ENCODE measurements at regions not wholly inside any gene's neighbourhood (a gene's known extent, or its start where the extent isn't known, plus 50 kb on each side); places are given as distances from the start of the nearest gene placed in this dataset.
"Not testable (repeated sequence)": the region's sequence is repeated elsewhere in the genome, so short reads cannot be mapped to it uniquely, and the experiment has no call there.

DNA sequence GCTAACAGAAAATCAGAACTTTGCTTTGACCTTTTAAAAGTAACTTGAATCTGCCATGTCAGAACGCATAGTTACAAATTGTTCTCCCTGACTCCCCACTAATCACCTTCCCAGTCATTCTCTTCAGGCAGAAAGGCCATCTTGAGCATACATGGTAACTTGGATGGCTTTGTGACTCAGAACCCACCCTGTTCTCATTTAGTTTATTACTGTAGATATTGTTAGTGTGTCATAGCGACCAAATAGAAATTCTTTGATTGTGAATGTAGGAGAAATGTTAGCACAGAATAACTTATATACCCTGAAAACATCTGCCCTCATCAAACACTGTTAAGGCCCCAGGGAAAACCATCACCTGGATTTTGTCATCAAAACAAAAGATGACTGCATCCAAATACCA, 382.0 kb downstream of the MAGEB5 start:
- DNase-seq (ENCODE audit: low spot score) = no peak

DNA sequence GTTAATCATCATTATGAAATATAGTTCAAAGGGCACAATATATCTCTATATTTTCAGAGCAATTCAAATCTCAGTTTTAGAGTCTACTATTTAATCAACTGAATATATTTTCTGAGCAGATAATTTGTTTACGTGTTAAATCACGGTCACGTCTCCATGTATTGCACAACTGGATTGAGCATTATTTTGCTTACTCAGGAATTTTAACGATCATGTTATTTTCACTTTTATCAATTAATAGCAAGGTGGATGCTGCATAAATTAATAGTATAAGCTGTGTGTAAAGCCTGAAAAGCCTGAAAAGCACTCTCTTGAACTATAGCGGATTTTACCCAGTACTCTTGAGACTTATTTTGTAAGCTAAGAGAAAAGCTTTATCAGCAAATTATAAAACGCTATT, 374.9 kb downstream of the MAGEB5 start:
- no peak for DNase-seq (ENCODE audit: low spot score)

DNA sequence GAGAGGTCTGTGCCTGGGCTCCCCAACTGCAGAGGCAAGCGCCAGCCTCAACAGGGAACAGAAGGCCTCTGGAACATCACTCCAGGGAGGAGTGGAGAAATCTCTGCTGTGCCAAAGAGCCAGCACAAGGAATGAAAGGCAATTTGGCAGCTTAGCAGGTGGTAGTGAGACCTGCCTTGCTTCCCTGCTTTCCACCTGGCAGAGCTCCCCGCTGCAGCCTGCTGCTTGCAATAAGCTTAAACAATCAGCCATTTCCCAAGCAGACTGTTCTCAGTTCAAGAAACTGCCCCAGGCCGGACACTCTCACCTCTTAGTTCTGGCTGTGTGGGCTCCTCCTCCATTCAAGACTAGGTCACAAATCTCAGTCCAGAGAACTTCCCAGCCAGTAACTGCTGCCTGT, 370.6 kb downstream of the MAGEB5 start:
- DNase-seq (ENCODE audit: low spot score) = no peak

DNA sequence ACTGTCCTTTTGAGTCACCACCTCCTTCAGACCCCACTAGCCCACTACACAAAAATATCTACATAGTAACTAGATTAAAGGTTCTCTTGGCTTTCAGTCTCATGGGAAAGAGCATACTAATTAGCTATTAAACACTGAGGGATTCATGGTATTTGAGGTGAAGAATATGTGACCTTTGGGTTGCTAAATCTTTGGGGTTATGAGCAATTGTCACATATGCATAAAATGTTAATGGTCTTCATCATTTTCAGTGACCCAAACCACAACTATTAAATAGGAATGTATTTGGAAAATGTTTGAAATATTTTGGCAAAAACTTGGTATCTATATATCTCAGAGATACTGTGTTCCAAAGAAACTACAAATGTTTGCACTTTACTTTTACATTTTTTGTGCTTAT, 365.1 kb downstream of the MAGEB5 start:
- DNase-seq (ENCODE audit: low spot score) = no peak

DNA sequence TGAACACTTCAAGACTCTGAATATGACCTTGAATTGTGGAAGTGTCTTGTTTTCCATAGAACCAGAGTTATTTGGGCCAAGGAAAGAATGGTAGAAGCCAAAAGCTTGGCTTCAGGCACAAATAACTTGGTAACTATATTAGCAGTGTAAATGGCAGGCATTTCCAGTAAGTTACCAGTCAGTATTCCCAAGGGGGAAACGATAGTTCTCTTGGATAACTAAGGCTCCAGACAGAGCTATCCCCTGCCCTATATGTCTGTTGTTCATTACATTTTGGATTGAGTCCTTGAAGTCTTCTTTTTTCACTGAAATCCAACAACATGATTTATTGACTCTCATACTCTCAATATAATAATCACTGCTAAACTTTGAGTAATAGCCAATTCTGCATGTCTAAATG, 364.1 kb downstream of the MAGEB5 start:
- DNase-seq (ENCODE audit: low spot score) = no peak

DNA sequence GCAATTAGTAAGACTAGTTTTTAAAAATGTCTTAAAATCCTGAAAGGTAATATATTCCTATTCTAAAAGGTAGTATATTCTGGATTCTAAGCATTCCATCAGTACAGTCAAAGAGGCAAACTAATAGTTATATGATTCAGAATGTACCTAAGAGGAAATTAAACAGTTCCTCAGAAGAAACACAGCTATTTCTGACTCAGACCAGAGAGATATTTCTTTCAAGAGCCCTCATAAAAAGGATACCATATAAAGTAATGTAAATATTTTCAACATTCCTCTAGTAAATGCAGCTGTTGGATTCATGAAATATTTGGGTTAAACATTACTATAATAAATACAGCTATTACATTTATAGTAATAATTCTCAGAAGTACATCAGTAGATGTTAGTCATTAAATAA, 358.3 kb downstream of the MAGEB5 start:
- DNase-seq (ENCODE audit: low spot score) = no peak

DNA sequence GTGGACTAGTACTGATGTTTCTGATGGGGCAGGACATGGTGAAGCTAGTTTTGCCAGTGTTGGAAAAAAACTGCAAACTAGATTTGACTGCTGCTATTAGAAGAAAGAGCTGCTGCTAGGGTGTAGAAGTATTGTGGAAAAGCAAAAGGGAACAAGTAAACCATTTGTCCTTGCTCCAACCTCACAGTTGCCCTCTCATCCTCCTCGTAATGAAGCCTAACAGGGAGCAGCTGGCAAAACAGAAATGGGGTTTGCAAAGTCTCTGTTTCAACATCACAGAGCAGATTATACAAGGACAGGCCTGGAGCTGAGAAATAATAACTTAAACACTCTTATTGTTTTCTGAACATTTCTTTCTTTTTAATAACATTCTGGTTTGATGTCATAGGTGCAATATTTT, 346.2 kb downstream of the MAGEB5 start:
- DNase-seq (ENCODE audit: low spot score) = no peak

DNA sequence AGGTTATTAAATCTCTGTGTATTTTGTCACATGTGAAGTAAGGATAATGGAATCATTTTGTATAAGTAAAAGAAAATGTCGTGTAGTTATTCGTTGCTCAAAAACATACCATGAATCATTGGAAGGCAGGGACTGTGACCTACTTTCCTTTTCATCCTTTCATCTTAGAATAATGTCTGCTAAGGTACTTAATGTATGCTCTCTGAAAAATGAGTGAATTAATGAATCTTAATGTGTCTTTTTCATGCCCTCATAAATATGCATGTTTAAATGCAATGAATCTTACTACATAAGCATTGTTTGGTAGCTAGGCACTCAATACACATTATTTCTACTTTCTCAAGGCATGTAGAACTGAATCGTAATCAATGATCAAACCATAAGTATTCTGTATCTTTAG, 343.9 kb downstream of the MAGEB5 start:
- no peak for DNase-seq (ENCODE audit: low spot score)

DNA sequence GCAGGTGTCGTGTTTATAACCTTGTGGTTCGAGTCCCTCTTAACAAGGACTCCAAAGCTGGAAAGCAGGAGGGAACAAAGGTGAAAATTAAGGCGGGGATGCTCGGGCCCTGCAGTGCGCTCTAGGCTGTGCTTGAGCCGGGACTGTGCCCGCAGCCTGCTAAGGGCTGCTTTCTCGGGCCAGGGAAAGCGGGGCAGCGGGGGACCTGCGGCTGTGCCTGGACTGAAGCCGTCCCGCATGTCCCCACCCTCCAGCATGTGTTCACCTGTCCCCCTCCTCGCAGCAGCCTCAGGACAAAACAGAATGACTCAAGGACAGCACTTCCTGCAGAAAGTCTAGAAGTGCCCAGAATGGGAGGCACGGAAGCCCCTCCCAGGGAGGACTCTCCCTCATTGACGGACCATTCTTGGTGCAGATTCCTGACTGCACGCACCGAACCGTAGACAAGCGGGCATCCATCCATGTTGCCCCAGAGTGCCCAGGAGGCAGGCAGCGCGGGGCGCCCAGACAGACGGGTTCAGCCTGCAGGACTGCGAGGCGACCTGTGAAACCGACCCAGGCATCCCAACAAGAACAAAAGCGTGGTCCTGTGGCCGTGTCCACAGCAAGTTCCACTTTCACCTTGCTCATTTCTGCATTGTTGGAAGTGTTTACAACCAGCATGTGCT, 342.9 kb downstream of the MAGEB5 start:
- no peak for DNase-seq (ENCODE audit: low spot score)

DNA sequence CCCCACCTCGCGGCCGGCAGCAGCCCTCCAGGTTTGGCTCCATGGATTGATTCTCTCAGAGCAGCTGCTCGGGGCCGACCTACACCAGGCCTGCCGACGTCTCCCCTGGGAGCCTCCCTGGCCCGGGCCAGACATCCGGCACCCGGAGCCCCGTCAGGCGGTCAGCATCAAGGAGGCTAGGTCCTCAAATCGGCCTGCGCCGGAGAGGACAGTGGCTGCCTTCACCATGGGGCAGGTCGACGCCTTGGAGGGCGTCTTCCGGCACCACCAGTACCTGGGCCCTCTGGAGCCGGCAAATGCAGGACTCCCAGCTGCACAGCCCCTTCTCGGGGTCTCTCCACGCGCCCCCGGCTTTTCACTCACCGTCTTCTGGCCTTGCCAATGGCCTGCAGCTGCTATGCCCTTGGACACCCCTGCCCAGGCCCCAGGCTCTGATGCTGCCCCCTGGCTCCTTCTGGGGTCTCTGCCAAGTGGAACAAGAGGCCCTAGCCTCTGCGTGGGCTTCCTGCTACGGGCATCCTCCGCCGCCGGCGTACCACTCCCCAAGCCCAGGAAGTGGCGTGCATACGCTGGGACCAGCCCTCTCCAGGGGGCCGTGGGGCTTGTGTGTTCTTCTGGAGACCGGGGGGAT, 341.8 kb downstream of the MAGEB5 start:
- DNase-seq (ENCODE audit: low spot score) = no peak

DNA sequence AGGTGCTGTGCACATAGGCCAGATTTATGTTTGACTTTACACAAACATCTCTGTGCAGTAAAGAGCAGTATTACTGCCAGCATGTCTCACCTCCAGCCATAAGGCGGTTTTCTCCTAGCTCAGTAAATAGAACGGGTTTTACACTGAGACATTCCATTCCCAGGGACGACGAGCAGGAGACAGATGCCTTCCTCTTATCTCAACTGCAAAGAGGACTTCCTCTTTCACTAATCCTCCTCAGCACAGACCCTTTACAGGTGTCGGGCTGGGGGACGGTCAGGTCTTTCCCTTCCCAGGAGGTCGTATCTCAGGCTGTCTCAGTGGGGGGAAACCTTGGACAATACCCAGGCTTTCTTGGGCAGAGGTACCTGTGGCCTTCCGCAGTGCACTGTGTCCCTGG, 309.8 kb downstream of the MAGEB5 start:
- not testable (repeated sequence) for DNase-seq (ENCODE audit: low spot score)

DNA sequence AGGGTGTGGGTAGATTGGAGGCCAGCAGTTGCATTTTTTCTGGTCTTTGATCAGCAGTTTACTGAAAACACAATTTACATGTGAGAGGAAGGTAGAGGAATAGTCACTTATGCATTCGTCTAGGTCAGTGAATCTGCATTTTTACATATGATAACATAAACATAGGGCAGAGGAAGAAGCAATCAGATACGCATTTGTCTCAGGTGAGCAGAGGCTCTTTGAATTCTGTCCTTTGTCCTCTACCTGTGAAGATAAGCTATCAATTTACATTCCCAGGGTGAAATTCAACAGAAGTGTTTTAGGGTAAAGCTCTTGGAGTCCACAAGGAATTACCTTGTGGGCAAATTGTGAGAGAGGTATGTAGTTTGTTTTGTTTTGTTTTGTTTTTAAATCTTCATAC, 306.5 kb downstream of the MAGEB5 start:
- DNase-seq (ENCODE audit: low spot score) = no peak

DNA sequence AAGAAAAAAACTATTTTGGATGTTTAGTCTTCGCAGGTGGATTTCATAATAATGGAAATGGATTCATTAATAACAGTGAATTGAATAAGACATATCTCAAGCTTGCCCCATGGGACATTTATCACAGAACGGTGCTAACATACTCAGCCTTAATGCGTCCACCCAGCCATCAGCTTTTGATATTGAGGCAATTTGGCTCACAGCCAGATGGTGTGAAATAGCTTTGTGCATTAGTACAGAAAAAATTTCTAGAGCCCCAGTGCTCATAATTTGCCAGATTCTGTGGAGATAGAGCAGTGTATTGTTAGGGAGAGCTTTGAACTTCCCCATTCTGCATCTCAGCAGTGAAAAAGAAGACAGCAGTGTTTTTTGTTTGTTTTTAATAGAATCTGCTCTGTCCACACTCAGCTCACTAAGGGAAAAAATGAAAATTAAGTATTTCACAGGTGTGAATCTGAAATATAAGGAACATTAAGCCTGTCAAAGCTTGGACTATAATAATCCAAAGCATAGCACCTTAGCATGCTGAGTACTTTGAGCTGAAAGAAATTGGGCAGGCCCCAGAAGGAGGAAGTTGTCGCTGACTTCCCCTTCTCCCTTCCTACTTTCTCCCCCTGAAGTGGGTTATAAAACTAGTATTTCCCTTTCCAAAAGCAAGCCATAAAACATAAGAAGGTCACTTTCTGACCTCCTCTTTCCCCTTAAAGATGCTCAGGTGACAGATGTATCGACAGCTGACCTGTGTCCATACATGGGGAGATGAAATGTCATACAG, 295.8 kb downstream of the MAGEB5 start:
- no peak for DNase-seq (ENCODE audit: low spot score)

DNA sequence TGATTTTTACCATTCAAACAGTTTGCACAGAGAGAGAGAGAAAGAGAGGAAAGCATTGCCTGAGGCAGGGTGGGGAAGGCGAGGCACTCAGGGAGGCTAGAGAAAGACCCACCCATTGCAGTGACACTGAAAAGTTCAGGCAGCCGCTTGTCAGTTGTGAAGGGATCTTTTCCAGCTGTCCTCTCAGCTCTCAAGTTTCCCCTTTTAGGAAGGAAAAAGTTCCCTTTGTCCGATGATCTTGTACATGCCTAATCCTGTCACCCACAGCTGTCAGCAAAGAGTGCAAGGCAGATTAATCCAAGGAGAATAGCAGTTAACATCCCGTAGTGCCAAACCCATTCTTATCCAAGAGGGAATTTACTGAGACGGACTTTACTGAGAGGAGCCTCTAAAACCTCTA, 255.0 kb downstream of the MAGEB5 start:
- DNase-seq (ENCODE audit: low spot score) = no peak

DNA sequence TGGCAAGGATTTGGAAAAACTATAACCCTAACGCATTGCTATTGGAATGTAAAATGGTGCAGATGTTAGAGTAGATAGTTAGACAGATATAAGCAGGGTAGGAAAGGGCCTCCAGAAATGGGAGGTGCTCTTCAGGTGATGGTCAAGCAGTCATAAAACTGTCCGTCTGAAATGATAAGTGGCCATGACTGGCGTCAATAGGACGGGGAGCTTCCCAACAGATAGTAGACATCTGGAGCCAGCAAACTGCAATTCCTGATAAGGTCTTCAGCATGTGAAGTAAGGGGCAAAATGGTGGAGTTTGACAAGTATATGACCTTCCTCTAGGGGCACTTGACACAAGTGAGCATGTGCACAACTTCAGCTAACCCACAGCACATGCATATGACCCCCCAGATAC, 250.4 kb downstream of the MAGEB5 start:
- no peak for DNase-seq (ENCODE audit: low spot score)

DNA sequence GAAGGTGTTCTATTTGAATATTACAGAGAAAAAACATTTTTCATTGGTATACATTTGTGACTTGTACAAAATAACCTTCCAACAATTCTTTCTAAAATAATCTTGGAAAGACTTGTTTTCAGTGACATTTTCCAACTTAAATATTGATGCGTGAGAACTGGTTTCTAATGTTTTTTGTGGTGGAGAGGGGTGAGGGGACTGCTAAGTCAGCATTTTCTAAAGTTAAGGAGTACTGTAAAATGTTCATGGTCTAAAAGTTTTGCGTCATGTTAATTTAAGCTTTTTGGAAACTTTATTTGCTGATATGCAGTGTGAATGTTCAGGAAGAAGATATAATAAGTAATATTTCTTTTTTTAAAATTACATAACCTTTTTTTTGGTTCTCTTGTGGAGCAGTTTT, 229.3 kb downstream of the MAGEB5 start:
- no peak for DNase-seq (ENCODE audit: low spot score)

DNA sequence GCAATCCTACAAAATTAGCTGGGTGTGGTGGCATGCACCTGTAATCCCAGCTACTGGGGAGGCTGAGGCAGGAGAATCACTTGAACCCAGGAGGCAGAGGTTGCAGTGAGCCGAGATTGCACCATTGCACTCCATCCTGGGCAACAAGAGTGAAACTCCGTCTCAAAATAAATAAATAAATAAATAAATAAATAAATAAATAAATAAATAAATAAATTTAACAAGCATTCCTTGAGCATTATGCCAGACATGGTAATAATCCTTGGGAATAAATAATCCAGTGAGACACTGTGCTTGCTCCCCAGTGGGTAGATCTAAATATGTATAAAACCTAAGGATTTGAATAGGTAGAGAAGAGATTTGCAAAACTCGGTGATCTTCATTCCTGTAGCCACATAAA, 228.4 kb downstream of the MAGEB5 start:
- DNase-seq (ENCODE audit: low spot score) = not testable (repeated sequence)

DNA sequence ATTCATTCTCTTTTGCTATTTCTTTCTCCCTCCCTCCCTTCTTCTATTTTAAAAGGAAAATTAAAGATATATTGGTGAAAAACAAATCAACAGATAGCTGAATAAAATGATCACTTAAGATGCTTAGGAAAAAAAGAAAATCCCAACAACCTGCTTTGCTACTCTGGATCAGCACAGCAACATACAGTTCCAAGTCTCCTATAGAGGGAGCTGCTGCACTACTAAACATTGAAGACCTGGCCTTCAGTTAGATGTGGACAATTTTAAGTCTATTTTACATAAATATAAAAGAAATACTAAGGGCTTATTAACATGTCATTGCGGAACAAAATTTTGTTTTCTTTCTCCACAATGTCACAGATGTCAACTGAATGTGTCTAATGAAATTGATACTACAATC, 226.4 kb downstream of the MAGEB5 start:
- peak; percentile 17 for DNase-seq (ENCODE audit: low spot score)

DNA sequence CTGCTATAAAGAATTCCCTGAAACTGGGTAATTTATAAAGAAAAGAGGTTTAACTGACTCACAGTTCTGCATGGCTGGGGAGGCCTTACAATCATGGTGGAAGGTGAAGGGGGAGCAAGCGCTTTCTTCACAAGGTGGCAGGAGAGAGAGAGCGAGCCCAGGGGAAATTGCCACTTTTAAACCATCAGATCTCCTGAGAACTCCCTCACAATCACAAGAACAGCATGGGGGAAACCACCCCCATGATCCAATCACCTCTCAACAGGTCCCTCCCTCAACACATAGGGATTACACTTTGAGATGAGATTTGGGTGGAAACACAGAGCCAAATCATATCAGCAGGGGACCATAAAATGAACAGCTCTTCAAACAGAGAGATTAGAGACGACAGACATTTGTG, 198.6 kb downstream of the MAGEB5 start:
- DNase-seq (ENCODE audit: low spot score) = no peak

DNA sequence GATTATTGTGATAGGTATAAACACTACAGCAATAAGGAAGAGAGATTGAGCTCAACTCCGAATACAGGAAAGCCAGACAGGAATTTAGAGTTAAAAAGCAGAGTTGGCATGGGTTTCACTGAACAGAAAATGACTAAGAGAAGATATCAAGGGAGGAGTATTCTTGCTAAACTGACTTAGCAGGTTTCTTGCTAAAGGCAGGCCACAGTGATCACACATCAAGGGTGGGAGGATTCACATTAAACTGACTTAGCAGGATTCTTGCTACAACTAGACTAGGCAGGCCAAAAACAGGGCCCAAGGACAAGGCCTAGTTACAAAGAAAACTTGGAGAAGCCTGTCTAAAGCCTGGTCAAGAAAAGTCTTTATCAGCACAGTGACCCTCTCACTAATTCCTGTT, 195.1 kb downstream of the MAGEB5 start:
- DNase-seq (ENCODE audit: low spot score) = no peak

DNA sequence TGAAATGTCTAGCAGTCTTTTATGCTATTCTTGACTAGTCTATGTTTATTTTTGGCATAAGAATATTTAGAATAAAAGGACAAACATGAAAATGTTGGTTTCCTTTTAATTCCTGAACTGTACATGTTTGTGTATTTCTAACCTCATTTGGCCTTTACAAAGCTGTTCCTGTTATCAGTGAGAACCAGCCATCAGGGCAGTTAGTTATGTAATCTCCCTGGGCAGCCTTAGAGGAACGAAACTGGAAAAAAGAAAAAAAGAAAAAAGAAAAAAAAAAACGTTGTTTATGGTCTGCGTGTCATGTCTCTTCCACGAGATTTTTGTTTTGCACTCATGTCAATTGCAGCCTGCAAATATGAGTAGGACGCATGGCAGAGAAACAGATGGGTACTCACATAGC, 193.7 kb downstream of the MAGEB5 start:
- no peak for DNase-seq (ENCODE audit: low spot score)

DNA sequence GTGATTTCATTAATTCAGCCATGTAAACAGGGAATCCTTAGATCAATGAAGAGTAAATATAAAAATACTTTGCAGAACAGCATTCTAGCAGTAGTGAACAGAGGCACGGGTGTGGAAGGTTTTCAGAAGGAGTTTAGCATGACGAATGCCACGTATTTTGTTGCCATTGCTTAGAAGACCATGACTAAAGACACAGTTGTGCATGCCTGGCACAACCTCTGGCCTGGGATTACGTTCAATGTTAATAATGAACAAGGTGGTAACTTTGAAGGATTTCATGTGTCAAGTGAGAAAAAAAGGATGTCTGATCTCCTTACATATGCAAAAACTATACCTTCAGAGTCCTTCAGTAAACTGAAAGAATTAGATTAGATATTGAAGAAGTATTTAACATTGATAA, 171.9 kb downstream of the MAGEB5 start:
- DNase-seq (ENCODE audit: low spot score) = no peak

DNA sequence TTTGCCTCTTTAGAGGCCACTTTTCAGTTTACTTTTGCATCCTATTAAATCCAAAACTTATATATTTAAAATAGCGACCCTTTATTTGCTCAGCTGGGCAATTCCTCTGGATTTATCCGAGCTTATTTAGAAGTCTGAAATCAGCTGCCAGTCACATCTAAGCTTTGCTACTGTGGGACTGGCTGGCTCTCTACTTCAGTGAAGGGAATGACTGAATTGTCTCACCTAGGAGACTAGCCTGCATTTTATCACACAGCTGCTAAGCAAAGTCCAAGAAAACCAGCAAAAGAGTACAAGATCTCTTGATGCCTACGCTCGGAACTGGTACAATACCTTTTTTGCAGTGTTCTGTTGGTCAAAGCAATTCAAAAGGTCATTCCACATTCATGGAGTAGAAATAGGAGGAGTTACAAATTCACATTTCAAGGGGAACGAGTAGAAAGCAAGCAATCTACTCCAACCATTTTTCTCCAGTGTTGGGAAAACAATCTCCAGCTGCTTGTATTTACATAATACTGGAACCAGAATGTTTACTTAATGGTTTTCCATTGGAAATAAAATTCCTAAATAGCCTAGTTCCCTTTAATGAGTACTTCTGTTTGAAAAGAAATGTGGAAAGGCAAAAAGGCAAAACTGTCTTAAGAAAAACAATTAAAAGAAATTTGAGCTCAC, 160.2 kb downstream of the MAGEB5 start:
- no peak for DNase-seq (ENCODE audit: low spot score)
